ENCODE measurements at regions not wholly inside any gene's neighbourhood (a gene's known extent, or its start where the extent isn't known, plus 50 kb on each side); places are given as distances from the start of the nearest gene placed in this dataset.

- Histone ChIP-seq H3K27ac (ENCODE audit: low read depth, low read length) (no peak overlapping the region), H3K4me2 (ENCODE audit: low read length) (no peak overlapping the region), H3K4me1 (ENCODE audit: control insufficient read depth, low read length) (no peaks in the 10 kb centered on the region), H3K9me2 (replicated peaks; ENCODE audit: control insufficient read depth, low read length) (no peaks in the 10 kb centered on the region), H3K4me3 (ENCODE audit: low read length) (no peak overlapping the region), H4K20me1 (ENCODE audit: control insufficient read depth, insufficient read depth, low read depth, low read length) (no peaks in the 10 kb centered on the region), H3K36me3 (ENCODE audit: control insufficient read depth, low read length) (no peaks in the 10 kb centered on the region), H3K27me3 (ENCODE audit: control insufficient read depth, low read length) (no peaks in the 10 kb centered on the region), H3K9me3 (ENCODE audit: control insufficient read depth, insufficient read depth, low read length) (no peaks in the 10 kb centered on the region), H3K79me2 (ENCODE audit: control insufficient read depth, low read length) (no peaks in the 10 kb centered on the region), H3F3A (ENCODE audit: control insufficient read depth, insufficient read depth) (no peaks in the 10 kb centered on the region)
- TF ChIP-seq EZH2phosphoT487 (IDR thresholded peaks at IDR 0.05; ENCODE audit: borderline replicate concordance, low read length) (no peak), CTCF (IDR thresholded peaks at IDR 0.05; ENCODE audit: low read depth, low read length, poor library complexity, severe bottlenecking) (no peak)
Observed at GRCh38 chr14:44404036-44404435, 103.0 kb downstream of the FSCB start.

- Histone ChIP-seq H3K4me1 (ENCODE audit: control insufficient read depth, low read length) (no peaks in the 10 kb centered on the region), H3K36me3 (ENCODE audit: control insufficient read depth, low read length) (no peaks in the 10 kb centered on the region), H3K9me3 (ENCODE audit: control insufficient read depth, insufficient read depth, low read length) (no peaks in the 10 kb centered on the region), H3F3A (ENCODE audit: control insufficient read depth, insufficient read depth) (no peaks in the 10 kb centered on the region), H3K9me2 (replicated peaks; ENCODE audit: control insufficient read depth, low read length) (no peaks in the 10 kb centered on the region), H3K4me2 (ENCODE audit: low read length) (no peak overlapping the region), H3K79me2 (ENCODE audit: control insufficient read depth, low read length) (no peaks in the 10 kb centered on the region), H3K4me3 (ENCODE audit: low read length) (no peak overlapping the region), H3K27me3 (ENCODE audit: control insufficient read depth, low read length) (no peaks in the 10 kb centered on the region), H3K27ac (ENCODE audit: low read depth, low read length) (no peak overlapping the region), H4K20me1 (ENCODE audit: control insufficient read depth, insufficient read depth, low read depth, low read length) (no peaks in the 10 kb centered on the region)
- TF ChIP-seq CTCF (IDR thresholded peaks at IDR 0.05; ENCODE audit: low read depth, low read length, poor library complexity, severe bottlenecking), result no peak
- no peak for TF ChIP-seq EZH2phosphoT487 (IDR thresholded peaks at IDR 0.05; ENCODE audit: borderline replicate concordance, low read length)
Observed at GRCh38 chr14:44403193-44403592, 103.9 kb downstream of the FSCB start.

- Histone ChIP-seq H4K20me1 (ENCODE audit: control insufficient read depth, insufficient read depth, low read depth, low read length) (no peaks in the 10 kb centered on the region), H3K4me2 (ENCODE audit: low read length) (no peak overlapping the region), H3K4me1 (ENCODE audit: control insufficient read depth, low read length) (no peaks in the 10 kb centered on the region), H3K9me2 (replicated peaks; ENCODE audit: control insufficient read depth, low read length) (no peaks in the 10 kb centered on the region), H3K27ac (ENCODE audit: low read depth, low read length) (no peak overlapping the region), H3K9me3 (ENCODE audit: control insufficient read depth, insufficient read depth, low read length) (no peaks in the 10 kb centered on the region), H3K27me3 (ENCODE audit: control insufficient read depth, low read length) (no peaks in the 10 kb centered on the region), H3F3A (ENCODE audit: control insufficient read depth, insufficient read depth) (no peaks in the 10 kb centered on the region), H3K79me2 (ENCODE audit: control insufficient read depth, low read length) (no peaks in the 10 kb centered on the region), H3K36me3 (ENCODE audit: control insufficient read depth, low read length) (no peaks in the 10 kb centered on the region), H3K4me3 (ENCODE audit: low read length) (no peak overlapping the region)
- TF ChIP-seq EZH2phosphoT487 (IDR thresholded peaks at IDR 0.05; ENCODE audit: borderline replicate concordance, low read length) (no peak), CTCF (IDR thresholded peaks at IDR 0.05; ENCODE audit: low read depth, low read length, poor library complexity, severe bottlenecking) (no peak)
Observed at GRCh38 chr14:44396226-44396625, 110.9 kb downstream of the FSCB start.

GRCh38 chr14:44392984-44393383 lies 114.1 kb downstream of the FSCB start:
- Histone ChIP-seq H3K27ac (ENCODE audit: low read depth, low read length) (no peak overlapping the region), H3K4me3 (ENCODE audit: low read length) (no peak overlapping the region), H4K20me1 (ENCODE audit: control insufficient read depth, insufficient read depth, low read depth, low read length) (no peaks in the 10 kb centered on the region), H3K36me3 (ENCODE audit: control insufficient read depth, low read length) (no peaks in the 10 kb centered on the region), H3K27me3 (ENCODE audit: control insufficient read depth, low read length) (no peaks in the 10 kb centered on the region), H3K9me2 (replicated peaks; ENCODE audit: control insufficient read depth, low read length) (no peaks in the 10 kb centered on the region), H3K9me3 (ENCODE audit: control insufficient read depth, insufficient read depth, low read length) (no peaks in the 10 kb centered on the region), H3K4me2 (ENCODE audit: low read length) (no peak overlapping the region), H3K4me1 (ENCODE audit: control insufficient read depth, low read length) (no peaks in the 10 kb centered on the region), H3K79me2 (ENCODE audit: control insufficient read depth, low read length) (no peaks in the 10 kb centered on the region), H3F3A (ENCODE audit: control insufficient read depth, insufficient read depth) (no peaks in the 10 kb centered on the region)
- TF ChIP-seq EZH2phosphoT487 (IDR thresholded peaks at IDR 0.05; ENCODE audit: borderline replicate concordance, low read length), result no peak
- TF ChIP-seq CTCF (IDR thresholded peaks at IDR 0.05; ENCODE audit: low read depth, low read length, poor library complexity, severe bottlenecking), result no peak
